Fibroblast of lung (primary cell): ENCODE measurements at regions not wholly inside any gene's neighbourhood (a gene's known extent, or its start where the extent isn't known, plus 50 kb on each side); places are given as distances from the start of the nearest gene placed in this dataset.

ENCODE experiments used
- CTCF ChIP-seq, 2 donors: IDR thresholded peaks in 1 of 2; conservative IDR thresholded peaks in 1 of 2; 1 replicate in 1 of 2; 2 replicates in 1 of 2; pipeline ENCODE4 v1.5.1; 2011 to 2012; ENCODE audit warnings: low read length in 2 of 2, control low read depth in 1 of 2, inconsistent platforms in 1 of 2, low read depth in 1 of 2, mild to moderate bottlenecking in 1 of 2
- EZH2 ChIP-seq: IDR thresholded peaks from 2 replicates; pipeline ENCODE4 v1.5.1; 2012; ENCODE audit warnings: low read length, control low read depth, mild to moderate bottlenecking; ENCODE audit errors: missing control alignments

DNA sequence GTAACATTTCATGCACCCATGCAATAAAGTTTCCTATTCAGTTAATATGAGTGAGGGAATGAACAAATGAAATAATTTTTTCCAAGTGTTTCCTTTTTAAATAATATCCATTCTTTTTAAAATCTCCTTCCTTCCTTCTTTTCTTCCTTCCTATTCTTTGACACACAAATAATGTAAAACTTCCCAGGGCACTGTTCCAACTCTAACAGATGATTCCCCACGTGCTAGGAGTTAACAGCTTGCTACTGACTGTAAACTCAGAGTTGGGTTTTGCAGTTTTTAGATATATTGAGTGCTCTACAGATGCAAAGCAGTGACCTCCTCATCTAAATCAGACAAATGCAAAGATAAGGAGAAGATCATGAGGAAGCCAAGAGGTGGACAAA is 54.0 kb upstream of the POU2F1 start:
- no peak for TF ChIP-seq CTCF (conservative IDR thresholded peaks at IDR 0.05 in 1 of 2, IDR thresholded peaks at IDR 0.05 in 1 of 2; ENCODE audit: low read depth in 1 of 2, low read length in 2 of 2)
- no peak for TF ChIP-seq EZH2
